IMR-90 (cell line): ENCODE measurements at regions not wholly inside any gene's neighbourhood (a gene's known extent, or its start where the extent isn't known, plus 50 kb on each side); places are given as distances from the start of the nearest gene placed in this dataset.

Experiments used
- FOS ChIP-seq: fragments of 150-350 bp; IDR thresholded peaks from 2 replicates; pipeline ENCODE4 v1.6.1; 2016; ENCODE audit warnings: low read depth, low read length
- MAZ ChIP-seq: IDR thresholded peaks from 2 replicates; pipeline ENCODE4 v1.6.1; 2012; ENCODE audit warnings: low read depth, mild to moderate bottlenecking, low read length, improper control_type of control experiment, moderate library complexity, borderline replicate concordance
- POLR2A ChIP-seq: IDR thresholded peaks from 2 replicates; pipeline ENCODE4 v1.6.1; 2012; ENCODE audit warnings: mild to moderate bottlenecking, low read depth, low read length
- RAD21 ChIP-seq: IDR thresholded peaks from 2 replicates; pipeline ENCODE4 v1.6.1; 2012; ENCODE audit warnings: low read length, improper control_type of control experiment
- RCOR1 ChIP-seq: IDR thresholded peaks from 2 replicates; pipeline ENCODE4 v1.6.1; 2012; ENCODE audit warnings: mild to moderate bottlenecking, low read length, improper control_type of control experiment; ENCODE audit not compliant: insufficient replicate concordance
- SMC3 ChIP-seq: fragments of 150-350 bp; IDR thresholded peaks from 2 replicates; pipeline ENCODE4 v1.6.1; 2016; ENCODE audit warnings: low read depth, mild to moderate bottlenecking, antibody characterized with exemption, low read length, moderate library complexity
- TF ChIP-seq, protein P1 (sequence below): conservative IDR thresholded peaks from 2 replicates; pipeline ENCODE4 v1.5.1; 2012; ENCODE audit warnings: mild to moderate bottlenecking, low read depth, low read length, improper control_type of control experiment
- TF ChIP-seq, protein P2 (sequence below): fragments of 150-350 bp; IDR thresholded peaks from 2 replicates; pipeline ENCODE4 v1.6.1; 2017; ENCODE audit warnings: mild to moderate bottlenecking, antibody characterized with exemption, low read length, low read depth

DNA sequence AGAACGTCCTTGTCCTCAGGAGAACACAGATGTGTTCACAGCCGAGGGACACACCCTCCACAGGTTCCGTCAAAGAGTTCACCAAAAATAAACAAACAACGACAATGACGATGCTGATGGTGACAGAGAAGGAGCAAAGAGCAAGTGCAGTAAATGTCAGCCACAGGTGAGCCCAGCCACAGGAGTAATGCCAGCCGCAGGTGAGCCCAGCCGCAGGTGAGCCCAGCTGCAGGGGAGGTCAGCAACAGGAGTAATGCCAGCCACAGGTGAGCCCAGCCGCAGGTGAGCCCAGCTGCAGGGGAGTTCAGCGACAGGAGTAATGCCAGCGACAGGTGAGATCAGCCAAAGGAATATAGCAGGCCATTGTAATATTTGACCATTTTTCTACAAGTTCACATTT, 315.2 kb downstream of the FOXL1 start:
- TF ChIP-seq, protein P1, sequence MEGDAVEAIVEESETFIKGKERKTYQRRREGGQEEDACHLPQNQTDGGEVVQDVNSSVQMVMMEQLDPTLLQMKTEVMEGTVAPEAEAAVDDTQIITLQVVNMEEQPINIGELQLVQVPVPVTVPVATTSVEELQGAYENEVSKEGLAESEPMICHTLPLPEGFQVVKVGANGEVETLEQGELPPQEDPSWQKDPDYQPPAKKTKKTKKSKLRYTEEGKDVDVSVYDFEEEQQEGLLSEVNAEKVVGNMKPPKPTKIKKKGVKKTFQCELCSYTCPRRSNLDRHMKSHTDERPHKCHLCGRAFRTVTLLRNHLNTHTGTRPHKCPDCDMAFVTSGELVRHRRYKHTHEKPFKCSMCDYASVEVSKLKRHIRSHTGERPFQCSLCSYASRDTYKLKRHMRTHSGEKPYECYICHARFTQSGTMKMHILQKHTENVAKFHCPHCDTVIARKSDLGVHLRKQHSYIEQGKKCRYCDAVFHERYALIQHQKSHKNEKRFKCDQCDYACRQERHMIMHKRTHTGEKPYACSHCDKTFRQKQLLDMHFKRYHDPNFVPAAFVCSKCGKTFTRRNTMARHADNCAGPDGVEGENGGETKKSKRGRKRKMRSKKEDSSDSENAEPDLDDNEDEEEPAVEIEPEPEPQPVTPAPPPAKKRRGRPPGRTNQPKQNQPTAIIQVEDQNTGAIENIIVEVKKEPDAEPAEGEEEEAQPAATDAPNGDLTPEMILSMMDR: no peak
- no peak for TF ChIP-seq MAZ
- no peak for TF ChIP-seq FOS
- no peak for TF ChIP-seq RAD21
- TF ChIP-seq SMC3: no peak
- no peak for TF ChIP-seq POLR2A
- TF ChIP-seq RCOR1: no peak
- TF ChIP-seq, protein P2, sequence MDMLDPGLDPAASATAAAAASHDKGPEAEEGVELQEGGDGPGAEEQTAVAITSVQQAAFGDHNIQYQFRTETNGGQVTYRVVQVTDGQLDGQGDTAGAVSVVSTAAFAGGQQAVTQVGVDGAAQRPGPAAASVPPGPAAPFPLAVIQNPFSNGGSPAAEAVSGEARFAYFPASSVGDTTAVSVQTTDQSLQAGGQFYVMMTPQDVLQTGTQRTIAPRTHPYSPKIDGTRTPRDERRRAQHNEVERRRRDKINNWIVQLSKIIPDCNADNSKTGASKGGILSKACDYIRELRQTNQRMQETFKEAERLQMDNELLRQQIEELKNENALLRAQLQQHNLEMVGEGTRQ: no peak
